AG04449 (cell line): ENCODE measurements at regions not wholly inside any gene's neighbourhood (a gene's known extent, or its start where the extent isn't known, plus 50 kb on each side); places are given as distances from the start of the nearest gene placed in this dataset.
A peak's percentile ranks its signal among the peaks of the same experiment; 100 is the strongest.

Experiments
- CTCF ChIA-PET: fragments of 350-600 bp; formaldehyde crosslinking; extraction: SDS; loops from one replicate; lab custom pipeline; 2021; ENCODE audit warnings: antibody characterized with exemption; lab: Yijun Ruan, JAX
- POLR2A ChIA-PET: fragments of 400-600, 350-600 bp; formaldehyde crosslinking; extraction: SDS; loops from one replicate; lab custom pipeline; 2020; ENCODE audit warnings: antibody characterized with exemption, inconsistent platforms; lab: Yijun Ruan, JAX
- DNase-seq: peaks from one replicate; pipeline ENCODE4 v3.0.0-alpha.2; 2010; ENCODE audit warnings: low read depth, low spot score
- H3K4me3 ChIP-seq: 2 replicates; pipeline ENCODE4 v1.5.1; 2011; ENCODE audit warnings: low read depth, mild to moderate bottlenecking, control low read depth, low read length
- CTCF ChIP-seq: IDR thresholded peaks from one replicate; pipeline ENCODE4 v1.5.1; 2011; ENCODE audit warnings: mild to moderate bottlenecking, moderate library complexity, low read length, control low read depth, inconsistent platforms; ENCODE audit not compliant: insufficient read depth; ENCODE audit errors: missing control alignments

- POLR2A ChIA-PET = no interaction called here
- TF ChIP-seq CTCF = no peak
- DNase-seq = no peak
- CTCF ChIA-PET = no interaction called here
- no peak overlapping the region for H3K4me3 ChIP-seq
These were observed 1475.7 kb downstream of the EFNB2 start for GRCh38 chr13:105059786-105060185.

- no peak overlapping the region for H3K4me3 ChIP-seq
- DNase-seq = no peak
- TF ChIP-seq CTCF = no peak
- POLR2A ChIA-PET = no interaction called here
- CTCF ChIA-PET = no interaction called here
These were observed 1476.9 kb downstream of the EFNB2 start for GRCh38 chr13:105058517-105058916.

- no peak for TF ChIP-seq CTCF
- POLR2A ChIA-PET = no interaction called here
- H3K4me3 ChIP-seq = no peak overlapping the region
- no peak for DNase-seq
- CTCF ChIA-PET = no interaction called here
These were observed 1482.8 kb downstream of the EFNB2 start for GRCh38 chr13:105052711-105053110.

GRCh38 chr13:105050686-105051085 lies 1484.8 kb downstream of the EFNB2 start:
- TF ChIP-seq CTCF = no peak
- no peak overlapping the region for H3K4me3 ChIP-seq
- ChIA-PET POLR2A (no interaction called here), CTCF (no interaction called here)
- DNase-seq = peak; percentile 29

- POLR2A ChIA-PET = interaction anchor here (0.6 kb wide), 1 partner anchor 9 kb away, joined by 3 read pairs; no protein-coding TSS in a partner anchor
- no peak overlapping the region for H3K4me3 ChIP-seq
- CTCF ChIA-PET = no interaction called here
- TF ChIP-seq CTCF = no peak
- no peak for DNase-seq
These were observed 1486.8 kb downstream of the EFNB2 start for GRCh38 chr13:105048677-105049076.

GRCh38 chr13:105047676-105048295 lies 1487.7 kb downstream of the EFNB2 start:
- TF ChIP-seq CTCF = no peak
- DNase-seq = no peak
- no peak overlapping the region for H3K4me3 ChIP-seq
- CTCF ChIA-PET = no interaction called here
- POLR2A ChIA-PET = no interaction called here
